Activated B cell treated with CpG ODN at 0.5 μM for 24 hours (primary cell): ENCODE measurements at regions not wholly inside any gene's neighbourhood (a gene's known extent, or its start where the extent isn't known, plus 50 kb on each side); places are given as distances from the start of the nearest gene placed in this dataset.
"Not testable (repeated sequence)": the region's sequence is repeated elsewhere in the genome, so short reads cannot be mapped to it uniquely, and the experiment has no call there.

Experiments used
- ATAC-seq: fragments of 200-7000 bp; cut with Tn5 transposase; one replicate; pipeline ENCODE4 v1.10.0; 2021; ENCODE audit warnings: low read depth, mild to moderate bottlenecking, moderate library complexity
- CTCF ChIA-PET: fragments of 350-600 bp; sonication (Branson Sonifier 250); formaldehyde crosslinking; loops from one replicate; lab custom pipeline; 2021; ENCODE audit warnings: antibody characterized with exemption; lab: Charles Lee
- POLR2A ChIA-PET: fragments of 350-600 bp; sonication (Branson Sonifier 250); formaldehyde crosslinking; loops from one replicate; lab custom pipeline; 2021; ENCODE audit warnings: antibody characterized with exemption; lab: Charles Lee
- DNase-seq: peaks from one replicate; pipeline ENCODE4 v3.0.0; 2022
- H3K27ac Mint-ChIP-seq: one replicate; pipeline ENCODE4 v1.8.0; 2020; ENCODE audit warnings: mixed read lengths
- H3K27me3 Mint-ChIP-seq: one replicate; pipeline ENCODE4 v1.8.0; 2021; ENCODE audit warnings: mixed read lengths
- H3K36me3 Mint-ChIP-seq: one replicate; pipeline ENCODE4 v1.8.0; 2021; ENCODE audit warnings: low read depth, mixed read lengths
- H3K4me1 Mint-ChIP-seq: one replicate; pipeline ENCODE4 v1.8.0; 2021; ENCODE audit warnings: mixed read lengths
- H3K4me3 Mint-ChIP-seq: one replicate; pipeline ENCODE4 v1.8.0; 2020; ENCODE audit warnings: mild to moderate bottlenecking, mixed read lengths
- H3K9me3 Mint-ChIP-seq: one replicate; pipeline ENCODE4 v1.8.0; 2020; ENCODE audit warnings: mixed read lengths
- intact Hi-C: fragments of 100-400 bp; cut with micrococcal nuclease; formaldehyde crosslinking; loops from one replicate; pipeline ENCODE4 v1.15.1; 2024
- TF ChIP-seq, protein P1 (sequence below): fragments of 200-600 bp; IDR thresholded peaks from one replicate; pipeline ENCODE4 v1.8.0; 2022; ENCODE audit warnings: antibody characterized with exemption, mild to moderate bottlenecking

DNA sequence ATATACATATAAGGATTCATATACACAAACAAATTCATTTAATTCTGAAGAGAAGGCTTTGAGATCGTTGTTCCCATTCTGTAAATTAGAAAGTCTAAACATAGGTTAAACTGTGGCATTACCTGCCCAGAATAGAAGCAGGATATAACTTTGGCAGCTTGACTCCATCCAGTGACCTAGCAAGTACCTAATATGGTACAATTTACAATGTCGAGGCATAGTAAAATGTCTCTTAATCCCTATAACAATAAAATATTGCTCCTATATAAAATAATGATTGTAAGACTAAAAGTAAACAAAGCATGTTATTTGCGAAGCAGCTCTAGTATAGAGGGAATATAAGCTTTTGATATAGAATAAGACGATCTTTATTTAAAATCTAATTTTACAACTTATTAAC, 756.0 kb downstream of the LUZP2 start:
- Mint-ChIP-seq H3K4me1 (no peaks in the 10 kb centered on the region), H3K27me3 (no peaks in the 10 kb centered on the region), H3K27ac (no peak overlapping the region), H3K36me3 (no peaks in the 10 kb centered on the region), H3K9me3 (no peaks in the 10 kb centered on the region), H3K4me3 (no peak overlapping the region)
- ChIA-PET CTCF (interaction anchor here (0.5 kb wide), 1 partner anchor 35 kb away, joined by 3 read pairs; no protein-coding TSS in a partner anchor), POLR2A (no interaction called here)
- intact Hi-C loops: no loop called here
- TF ChIP-seq, protein P1, sequence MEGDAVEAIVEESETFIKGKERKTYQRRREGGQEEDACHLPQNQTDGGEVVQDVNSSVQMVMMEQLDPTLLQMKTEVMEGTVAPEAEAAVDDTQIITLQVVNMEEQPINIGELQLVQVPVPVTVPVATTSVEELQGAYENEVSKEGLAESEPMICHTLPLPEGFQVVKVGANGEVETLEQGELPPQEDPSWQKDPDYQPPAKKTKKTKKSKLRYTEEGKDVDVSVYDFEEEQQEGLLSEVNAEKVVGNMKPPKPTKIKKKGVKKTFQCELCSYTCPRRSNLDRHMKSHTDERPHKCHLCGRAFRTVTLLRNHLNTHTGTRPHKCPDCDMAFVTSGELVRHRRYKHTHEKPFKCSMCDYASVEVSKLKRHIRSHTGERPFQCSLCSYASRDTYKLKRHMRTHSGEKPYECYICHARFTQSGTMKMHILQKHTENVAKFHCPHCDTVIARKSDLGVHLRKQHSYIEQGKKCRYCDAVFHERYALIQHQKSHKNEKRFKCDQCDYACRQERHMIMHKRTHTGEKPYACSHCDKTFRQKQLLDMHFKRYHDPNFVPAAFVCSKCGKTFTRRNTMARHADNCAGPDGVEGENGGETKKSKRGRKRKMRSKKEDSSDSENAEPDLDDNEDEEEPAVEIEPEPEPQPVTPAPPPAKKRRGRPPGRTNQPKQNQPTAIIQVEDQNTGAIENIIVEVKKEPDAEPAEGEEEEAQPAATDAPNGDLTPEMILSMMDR: no peak
- ATAC-seq (no peak), DNase-seq (no peak)

DNA sequence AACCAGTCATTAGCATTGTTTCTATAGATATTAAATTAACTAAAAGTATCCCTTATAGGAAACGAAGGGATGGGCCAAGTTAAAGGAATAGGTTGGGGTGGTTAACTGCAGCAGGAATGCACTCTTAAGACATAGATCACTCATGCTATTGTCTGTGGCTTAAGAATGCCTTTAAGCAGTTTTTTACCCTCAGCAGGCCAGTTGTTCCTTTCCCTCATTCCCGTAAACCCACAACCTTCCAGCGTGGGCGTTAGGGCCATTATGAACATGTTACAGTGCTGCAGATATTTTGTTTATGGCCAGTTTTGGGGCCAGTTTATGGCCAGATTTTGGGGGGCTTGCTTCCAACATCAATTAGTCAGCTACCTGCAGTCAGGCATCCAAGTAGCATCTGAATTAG, 767.0 kb downstream of the LUZP2 start:
- H3K4me1 Mint-ChIP-seq, H3K36me3 Mint-ChIP-seq, H3K27ac Mint-ChIP-seq, H3K27me3 Mint-ChIP-seq, DNase-seq, POLR2A ChIA-PET, intact Hi-C loops, ATAC-seq, CTCF ChIA-PET, H3K4me3 Mint-ChIP-seq, H3K9me3 Mint-ChIP-seq: not testable (repeated sequence)

DNA sequence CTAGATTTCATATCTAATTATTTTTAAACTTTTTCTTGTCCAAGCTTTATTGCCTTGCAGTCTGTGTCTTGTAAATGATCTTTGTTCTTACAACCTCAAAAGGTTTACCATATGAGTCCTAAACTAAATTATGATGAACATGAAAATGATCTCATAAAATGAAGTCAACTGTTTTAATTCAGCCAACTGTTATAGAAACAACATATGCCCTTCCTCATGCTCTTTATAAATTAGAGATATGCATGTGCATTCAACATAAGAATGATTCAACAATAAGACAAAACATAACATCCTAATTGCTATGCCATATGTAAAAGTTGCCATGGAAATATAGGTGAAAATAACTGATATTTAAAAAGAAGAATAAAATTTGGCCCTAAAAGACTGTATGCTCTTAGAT, 774.4 kb downstream of the LUZP2 start:
- TF ChIP-seq, protein P1: no peak
- intact Hi-C loops: no loop called here
- H3K9me3 Mint-ChIP-seq: no peaks in the 10 kb centered on the region
- ChIA-PET CTCF (no interaction called here), POLR2A (no interaction called here)
- ATAC-seq (no peak), DNase-seq (no peak)
- H3K27me3 Mint-ChIP-seq: no peaks in the 10 kb centered on the region
- H3K4me3 Mint-ChIP-seq: no peak overlapping the region
- no peak overlapping the region for H3K27ac Mint-ChIP-seq
- no peaks in the 10 kb centered on the region for H3K36me3 Mint-ChIP-seq
- H3K4me1 Mint-ChIP-seq: no peaks in the 10 kb centered on the region

DNA sequence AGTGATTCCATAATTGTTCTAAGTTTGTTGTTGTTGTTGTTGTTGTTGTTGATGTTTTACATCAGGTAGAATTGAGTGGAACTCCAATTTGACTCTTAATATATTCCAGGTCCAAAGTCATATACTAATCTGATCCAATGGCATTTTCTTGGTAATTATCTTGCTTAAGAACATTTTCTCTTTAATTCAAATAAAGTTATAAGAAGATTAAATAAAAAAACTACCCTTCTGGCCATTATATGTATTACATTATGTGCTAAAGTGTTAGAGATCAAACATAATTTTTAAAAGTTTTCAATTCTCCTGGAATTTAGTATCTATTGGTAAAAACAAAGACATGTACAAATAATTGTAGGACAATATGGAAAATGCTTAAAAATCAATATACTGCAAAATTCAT, 775.4 kb downstream of the LUZP2 start:
- intact Hi-C loops: no loop called here
- DNase-seq (no peak), ATAC-seq (no peak)
- Mint-ChIP-seq H3K4me1 (no peaks in the 10 kb centered on the region), H3K27me3 (no peaks in the 10 kb centered on the region), H3K4me3 (no peak overlapping the region), H3K36me3 (no peaks in the 10 kb centered on the region), H3K27ac (no peak overlapping the region), H3K9me3 (no peaks in the 10 kb centered on the region)
- ChIA-PET CTCF (no interaction called here), POLR2A (no interaction called here)
- TF ChIP-seq, protein P1: no peak

DNA sequence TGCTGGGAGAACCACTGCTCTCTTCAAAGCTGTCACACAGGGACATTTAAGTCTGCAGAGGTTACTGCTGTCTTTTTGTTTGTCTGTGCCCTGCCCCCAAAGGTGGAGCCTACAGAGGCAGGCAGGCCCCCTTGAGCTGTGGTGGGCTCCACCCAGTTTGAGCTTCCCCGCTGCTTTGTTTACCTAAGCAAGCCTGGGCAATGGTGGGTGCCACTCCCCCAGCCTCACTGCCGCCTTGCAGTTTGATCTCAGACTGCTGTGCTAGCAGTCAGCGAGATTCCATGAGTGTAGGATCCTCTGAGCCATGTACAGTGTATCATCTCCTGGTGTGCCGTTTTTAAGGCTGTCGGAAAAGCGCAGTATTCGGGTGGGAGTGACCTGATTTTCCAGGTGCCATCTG, 784.0 kb downstream of the LUZP2 start:
- H3K27me3 Mint-ChIP-seq, ATAC-seq, H3K27ac Mint-ChIP-seq, H3K36me3 Mint-ChIP-seq, H3K4me3 Mint-ChIP-seq, POLR2A ChIA-PET, intact Hi-C loops, CTCF ChIA-PET, H3K9me3 Mint-ChIP-seq, DNase-seq, H3K4me1 Mint-ChIP-seq: not testable (repeated sequence)

DNA sequence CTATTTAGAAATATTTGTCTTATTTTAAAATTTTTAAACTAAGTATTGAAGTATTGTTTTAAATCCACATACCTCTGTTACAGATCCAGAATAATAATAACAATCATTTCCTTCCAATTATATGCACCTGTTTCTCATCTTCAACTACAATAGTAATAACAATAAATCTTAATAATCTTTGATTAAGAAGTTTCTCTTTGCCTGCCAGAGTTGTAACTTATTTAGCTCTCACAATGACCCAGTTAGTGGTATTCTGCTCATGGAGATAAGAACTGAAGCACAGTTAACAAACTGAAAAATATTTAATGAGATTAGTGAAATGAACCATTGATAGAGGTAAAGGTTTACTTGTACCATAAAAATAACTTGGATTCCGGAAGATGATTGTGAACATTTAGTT, 796.3 kb downstream of the LUZP2 start:
- CTCF ChIA-PET: no interaction called here
- DNase-seq (no peak), ATAC-seq (no peak)
- Mint-ChIP-seq H3K36me3 (no peaks in the 10 kb centered on the region), H3K27ac (no peak overlapping the region), H3K9me3 (no peaks in the 10 kb centered on the region), H3K27me3 (no peaks in the 10 kb centered on the region), H3K4me3 (no peak overlapping the region), H3K4me1 (no peaks in the 10 kb centered on the region)
- TF ChIP-seq, protein P1: no peak
- intact Hi-C loops: no loop called here
- POLR2A ChIA-PET: no interaction called here
